Colonic mucosa (tissue), 4 donors: ENCODE measurements at regions not wholly inside any gene's neighbourhood (a gene's known extent, or its start where the extent isn't known, plus 50 kb on each side); places are given as distances from the start of the nearest gene placed in this dataset.

Experiments
- DNase-seq: peaks from one replicate; pipeline ENCODE4 v3.0.0-alpha.2; 2020
- H3K27ac ChIP-seq: fragments of 200-600 bp; one replicate; pipeline ENCODE4 v1.8.0; 2021
- H3K27me3 ChIP-seq: fragments of 200-600 bp; one replicate; pipeline ENCODE4 v1.8.0; 2021
- H3K36me3 ChIP-seq: fragments of 200-600 bp; one replicate; pipeline ENCODE4 v1.8.0; 2021
- H3K4me1 ChIP-seq: fragments of 200-600 bp; one replicate; pipeline ENCODE4 v1.8.0; 2021; ENCODE audit warnings: mild to moderate bottlenecking
- H3K4me3 ChIP-seq: fragments of 200-600 bp; one replicate; pipeline ENCODE4 v1.8.0; 2021
- H3K9ac ChIP-seq, 2 donors: one replicate each; pipeline ENCODE4 v1.7.0; 2013; ENCODE audit warnings: control low read depth in 2 of 2, low read depth in 2 of 2, low read length in 2 of 2
- H3K9me3 ChIP-seq: fragments of 200-600 bp; one replicate; pipeline ENCODE4 v1.8.0; 2021
- intact Hi-C: fragments of 100-400 bp; cut with DNase I; formaldehyde crosslinking; loops from one replicate; pipeline ENCODE4 v1.14.1; 2022
- TF ChIP-seq, protein P1 (sequence below): fragments of 200-600 bp; IDR thresholded peaks from one replicate; pipeline ENCODE4 v1.8.0; 2022; ENCODE audit warnings: antibody characterized with exemption, mild to moderate bottlenecking
- donor health status: healthy.
- donor health status: DM: no; HTN: no; CAD: no.
- donor health status: DM: no; HTN: no; CAD: no.

DNA sequence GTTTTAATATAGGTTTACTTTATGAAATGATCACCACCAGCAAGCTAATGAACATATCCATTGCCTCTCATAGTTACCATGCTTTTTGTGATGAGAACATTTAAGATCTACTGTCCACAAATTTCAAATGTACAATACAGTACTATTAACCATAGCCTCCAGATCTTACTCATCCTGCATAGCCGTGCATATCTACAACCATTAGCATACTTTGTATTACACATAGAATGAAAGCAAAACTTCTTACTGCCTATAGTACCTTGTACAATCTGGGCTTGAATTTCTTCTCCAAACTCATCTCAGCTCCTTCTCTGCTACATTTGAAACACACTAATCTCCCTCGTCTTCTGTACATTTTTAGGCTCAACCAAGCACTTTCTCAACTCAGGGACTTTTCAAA is 510.6 kb downstream of the PRR16 start:
- TF ChIP-seq, protein P1, sequence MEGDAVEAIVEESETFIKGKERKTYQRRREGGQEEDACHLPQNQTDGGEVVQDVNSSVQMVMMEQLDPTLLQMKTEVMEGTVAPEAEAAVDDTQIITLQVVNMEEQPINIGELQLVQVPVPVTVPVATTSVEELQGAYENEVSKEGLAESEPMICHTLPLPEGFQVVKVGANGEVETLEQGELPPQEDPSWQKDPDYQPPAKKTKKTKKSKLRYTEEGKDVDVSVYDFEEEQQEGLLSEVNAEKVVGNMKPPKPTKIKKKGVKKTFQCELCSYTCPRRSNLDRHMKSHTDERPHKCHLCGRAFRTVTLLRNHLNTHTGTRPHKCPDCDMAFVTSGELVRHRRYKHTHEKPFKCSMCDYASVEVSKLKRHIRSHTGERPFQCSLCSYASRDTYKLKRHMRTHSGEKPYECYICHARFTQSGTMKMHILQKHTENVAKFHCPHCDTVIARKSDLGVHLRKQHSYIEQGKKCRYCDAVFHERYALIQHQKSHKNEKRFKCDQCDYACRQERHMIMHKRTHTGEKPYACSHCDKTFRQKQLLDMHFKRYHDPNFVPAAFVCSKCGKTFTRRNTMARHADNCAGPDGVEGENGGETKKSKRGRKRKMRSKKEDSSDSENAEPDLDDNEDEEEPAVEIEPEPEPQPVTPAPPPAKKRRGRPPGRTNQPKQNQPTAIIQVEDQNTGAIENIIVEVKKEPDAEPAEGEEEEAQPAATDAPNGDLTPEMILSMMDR = no peak
- intact Hi-C loops = no loop called here
- no peak for DNase-seq
- H3K9ac ChIP-seq = no peak overlapping the region
- no peaks in the 10 kb centered on the region for H3K4me1 ChIP-seq
- H3K27me3 ChIP-seq = no peaks in the 10 kb centered on the region
- no peaks in the 10 kb centered on the region for H3K36me3 ChIP-seq
- no peak overlapping the region for H3K4me3 ChIP-seq
- no peaks in the 10 kb centered on the region for H3K9me3 ChIP-seq
- no peak overlapping the region for H3K27ac ChIP-seq

DNA sequence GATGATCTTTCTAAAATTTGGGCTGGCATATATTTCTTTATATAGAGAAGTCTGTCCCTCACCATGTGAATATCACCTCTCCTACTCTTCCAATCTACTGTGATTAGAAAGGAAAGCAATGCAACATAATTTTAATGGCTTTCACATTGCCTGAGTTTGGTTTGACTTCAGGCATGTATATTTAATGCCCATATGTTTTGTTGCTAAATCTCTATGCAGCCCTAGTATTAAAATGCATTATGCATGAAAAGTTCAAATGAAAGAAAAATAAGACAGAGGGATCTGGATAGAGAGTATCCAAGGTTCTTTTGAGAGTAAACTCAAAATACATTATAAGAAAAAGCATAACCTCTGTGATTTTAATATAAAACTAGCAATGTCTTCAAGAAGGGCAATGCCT is 518.3 kb downstream of the PRR16 start:
- H3K9ac ChIP-seq = no peak overlapping the region
- no peaks in the 10 kb centered on the region for H3K9me3 ChIP-seq
- no peak for DNase-seq
- no peak overlapping the region for H3K4me3 ChIP-seq
- no peaks in the 10 kb centered on the region for H3K27me3 ChIP-seq
- H3K27ac ChIP-seq = no peak overlapping the region
- no peaks in the 10 kb centered on the region for H3K4me1 ChIP-seq
- intact Hi-C loops = no loop called here
- TF ChIP-seq, protein P1 = no peak
- no peaks in the 10 kb centered on the region for H3K36me3 ChIP-seq

DNA sequence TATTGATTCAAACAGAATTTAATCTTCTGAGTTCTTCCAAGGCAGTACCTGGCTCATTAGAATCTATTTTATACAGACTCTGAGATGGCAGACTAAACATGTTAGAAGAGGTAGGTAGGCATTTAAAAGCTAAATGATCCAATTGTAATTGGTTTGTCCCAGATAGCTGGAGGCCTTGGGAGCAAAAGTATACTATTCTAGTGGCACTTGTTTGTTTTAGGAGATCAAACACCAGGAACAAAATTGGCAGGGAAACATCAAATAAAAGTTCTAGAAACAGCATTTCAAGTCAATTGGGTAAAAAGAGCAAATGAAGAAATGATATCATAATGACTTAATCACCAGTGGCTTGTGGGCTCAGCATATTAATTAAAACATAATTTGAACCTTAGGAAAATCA is 521.4 kb downstream of the PRR16 start:
- Histone ChIP-seq H3K27ac (no peak overlapping the region), H3K9me3 (no peaks in the 10 kb centered on the region), H3K9ac (no peak overlapping the region), H3K4me3 (no peak overlapping the region), H3K36me3 (no peaks in the 10 kb centered on the region), H3K27me3 (no peaks in the 10 kb centered on the region), H3K4me1 (no peaks in the 10 kb centered on the region)
- TF ChIP-seq, protein P1 = no peak
- no peak for DNase-seq
- intact Hi-C loops = no loop called here

DNA sequence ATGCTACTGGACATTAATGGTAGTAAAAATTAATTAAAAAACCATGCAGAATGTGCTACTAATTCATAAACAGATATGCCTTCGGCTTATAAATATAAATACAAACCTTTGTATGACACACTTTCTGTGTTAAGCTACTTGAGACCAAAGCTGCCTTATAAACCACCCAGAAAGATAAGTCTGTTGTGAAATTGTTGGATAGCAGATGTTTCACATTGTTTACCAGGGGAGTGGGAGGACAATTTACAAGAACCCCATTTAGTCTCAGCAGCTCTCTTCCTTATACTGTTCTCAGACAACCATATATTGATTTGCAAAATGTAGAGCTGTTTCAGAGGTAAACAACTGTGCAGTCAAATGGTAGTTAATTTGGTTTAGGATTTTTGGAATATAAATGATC is 524.4 kb downstream of the PRR16 start:
- TF ChIP-seq, protein P1 = no peak
- Histone ChIP-seq H3K27ac (no peak overlapping the region), H3K4me1 (no peaks in the 10 kb centered on the region), H3K36me3 (no peaks in the 10 kb centered on the region), H3K4me3 (no peak overlapping the region), H3K9ac (no peak overlapping the region), H3K27me3 (no peaks in the 10 kb centered on the region), H3K9me3 (no peaks in the 10 kb centered on the region)
- intact Hi-C loops = no loop called here
- no peak for DNase-seq

DNA sequence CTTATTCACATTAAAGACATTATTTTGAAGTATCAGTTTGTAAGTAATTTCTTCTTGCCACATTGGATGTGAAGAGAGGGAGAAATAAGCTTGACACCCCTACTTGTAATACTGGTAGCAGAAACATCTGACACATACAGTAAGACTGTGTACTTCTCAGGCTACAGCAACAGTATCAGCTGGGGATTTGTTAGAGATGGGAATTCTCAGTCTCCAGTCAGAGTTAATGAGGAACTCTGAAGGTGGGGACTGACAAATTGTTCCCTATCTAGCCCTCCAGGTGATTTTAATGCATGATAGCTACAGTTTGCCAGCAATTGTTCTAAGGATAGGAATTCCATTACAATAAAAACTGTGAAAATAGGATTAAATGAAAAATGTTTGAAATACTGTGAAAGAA is 524.8 kb downstream of the PRR16 start:
- Histone ChIP-seq H3K27me3 (no peaks in the 10 kb centered on the region), H3K27ac (no peak overlapping the region), H3K36me3 (no peaks in the 10 kb centered on the region), H3K9me3 (no peaks in the 10 kb centered on the region), H3K9ac (no peak overlapping the region), H3K4me1 (no peaks in the 10 kb centered on the region), H3K4me3 (no peak overlapping the region)
- no peak for DNase-seq
- intact Hi-C loops = no loop called here
- TF ChIP-seq, protein P1 = no peak

DNA sequence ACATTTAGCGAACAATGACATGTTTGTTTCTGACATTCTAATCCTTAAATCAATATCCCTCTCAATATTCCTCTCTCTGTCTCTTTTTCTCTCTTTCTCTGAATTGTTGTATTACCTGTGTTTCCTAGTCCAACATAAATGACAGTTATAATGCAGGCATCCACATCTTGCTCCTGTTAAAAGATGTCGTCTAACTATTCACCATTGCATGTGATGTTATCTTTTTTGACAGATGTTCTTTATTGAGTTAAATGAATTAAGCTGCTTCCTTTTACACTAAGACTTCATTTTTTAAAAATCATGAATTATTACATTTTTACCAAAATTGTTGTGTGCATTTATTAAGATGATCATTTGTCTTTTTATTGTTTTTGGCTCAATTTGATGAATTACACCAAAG is 527.5 kb downstream of the PRR16 start:
- no peak for DNase-seq
- H3K36me3 ChIP-seq = no peaks in the 10 kb centered on the region
- intact Hi-C loops = no loop called here
- H3K9me3 ChIP-seq = no peaks in the 10 kb centered on the region
- no peaks in the 10 kb centered on the region for H3K27me3 ChIP-seq
- TF ChIP-seq, protein P1 = no peak
- H3K9ac ChIP-seq = no peak overlapping the region
- no peak overlapping the region for H3K27ac ChIP-seq
- H3K4me1 ChIP-seq = no peaks in the 10 kb centered on the region
- no peak overlapping the region for H3K4me3 ChIP-seq
